ENCODE measurements at regions not wholly inside any gene's neighbourhood (a gene's known extent, or its start where the extent isn't known, plus 50 kb on each side); places are given as distances from the start of the nearest gene placed in this dataset.

GRCh38 chr3:165283328-165283727 lies 87.1 kb upstream of the SLITRK3 start:
- no peaks in the 10 kb centered on the region for H3K9me3 ChIP-seq (replicated peaks; ENCODE audit: control insufficient read depth, low read depth, low read length)

GRCh38 chr3:165279471-165279870 lies 83.3 kb upstream of the SLITRK3 start:
- Histone ChIP-seq H3K4me3 (ENCODE audit: low read length) (no peak overlapping the region), H3K36me3 (ENCODE audit: control insufficient read depth, insufficient read depth, low read length) (no peaks in the 10 kb centered on the region), H3K27me3 (ENCODE audit: control insufficient read depth, insufficient read depth, low read length) (no peaks in the 10 kb centered on the region), H3K27ac (ENCODE audit: low read length) (no peak overlapping the region), H3K4me1 (ENCODE audit: control insufficient read depth, insufficient read depth, low read length) (no peaks in the 10 kb centered on the region), H3K9me3 (replicated peaks; ENCODE audit: control insufficient read depth, low read depth, low read length) (no peaks in the 10 kb centered on the region)
- no CpG with 5 or more reads among the region's 1 CpG for WGBS (ENCODE audit: insufficient coverage)
- no peak for DNase-seq

More at GRCh38 chr3:165283328-165283727, 87.1 kb upstream of the SLITRK3 start:
- Histone ChIP-seq H3K4me1 (ENCODE audit: control insufficient read depth, insufficient read depth, low read length) (no peaks in the 10 kb centered on the region), H3K27me3 (ENCODE audit: control insufficient read depth, insufficient read depth, low read length) (no peaks in the 10 kb centered on the region), H3K27ac (ENCODE audit: low read length) (no peak overlapping the region), H3K36me3 (ENCODE audit: control insufficient read depth, insufficient read depth, low read length) (no peaks in the 10 kb centered on the region), H3K4me3 (ENCODE audit: low read length) (no peak overlapping the region)
- DNase-seq, result no peak
- WGBS (ENCODE audit: insufficient coverage), result 33% methylated on average over 1 of the region's 5 CpGs

- Histone ChIP-seq H3K27me3 (ENCODE audit: control insufficient read depth, insufficient read depth, low read length) (no peaks in the 10 kb centered on the region), H3K4me3 (ENCODE audit: low read length) (no peak overlapping the region), H3K36me3 (ENCODE audit: control insufficient read depth, insufficient read depth, low read length) (no peaks in the 10 kb centered on the region), H3K4me1 (ENCODE audit: control insufficient read depth, insufficient read depth, low read length) (no peaks in the 10 kb centered on the region), H3K27ac (ENCODE audit: low read length) (no peak overlapping the region), H3K9me3 (replicated peaks; ENCODE audit: control insufficient read depth, low read depth, low read length) (no peaks in the 10 kb centered on the region)
- DNase-seq, result no peak
Observed at GRCh38 chr3:165273411-165273810, 77.2 kb upstream of the SLITRK3 start.

GRCh38 chr3:165259541-165260193 lies 63.5 kb upstream of the SLITRK3 start:
- peak; percentile 9 for DNase-seq
- H3K27ac ChIP-seq (ENCODE audit: low read length), result no peak overlapping the region
- no peaks in the 10 kb centered on the region for H3K27me3 ChIP-seq (ENCODE audit: control insufficient read depth, insufficient read depth, low read length)
- H3K36me3 ChIP-seq (ENCODE audit: control insufficient read depth, insufficient read depth, low read length), result no peaks in the 10 kb centered on the region
- H3K9me3 ChIP-seq (replicated peaks; ENCODE audit: control insufficient read depth, low read depth, low read length), result no peaks in the 10 kb centered on the region
- no peaks in the 10 kb centered on the region for H3K4me1 ChIP-seq (ENCODE audit: control insufficient read depth, insufficient read depth, low read length)
- WGBS (ENCODE audit: insufficient coverage), result 17% methylated on average over 1 of the region's 4 CpGs
- H3K4me3 ChIP-seq (ENCODE audit: low read length), result no peak overlapping the region

GRCh38 chr3:165256554-165257065 lies 60.4 kb upstream of the SLITRK3 start:
- Histone ChIP-seq H3K4me3 (ENCODE audit: low read length) (no peak overlapping the region), H3K27me3 (ENCODE audit: control insufficient read depth, insufficient read depth, low read length) (no peaks in the 10 kb centered on the region), H3K9me3 (replicated peaks; ENCODE audit: control insufficient read depth, low read depth, low read length) (no peaks in the 10 kb centered on the region), H3K27ac (ENCODE audit: low read length) (no peak overlapping the region), H3K36me3 (ENCODE audit: control insufficient read depth, insufficient read depth, low read length) (no peaks in the 10 kb centered on the region), H3K4me1 (ENCODE audit: control insufficient read depth, insufficient read depth, low read length) (no peaks in the 10 kb centered on the region)
- no CpG with 5 or more reads among the region's 2 CpGs for WGBS (ENCODE audit: insufficient coverage)
- DNase-seq, result no peak

GRCh38 chr3:165254812-165255211 lies 58.6 kb upstream of the SLITRK3 start:
- Histone ChIP-seq H3K4me1 (ENCODE audit: control insufficient read depth, insufficient read depth, low read length) (no peaks in the 10 kb centered on the region), H3K36me3 (ENCODE audit: control insufficient read depth, insufficient read depth, low read length) (no peaks in the 10 kb centered on the region), H3K27ac (ENCODE audit: low read length) (no peak overlapping the region), H3K27me3 (ENCODE audit: control insufficient read depth, insufficient read depth, low read length) (no peaks in the 10 kb centered on the region), H3K9me3 (replicated peaks; ENCODE audit: control insufficient read depth, low read depth, low read length) (no peaks in the 10 kb centered on the region), H3K4me3 (ENCODE audit: low read length) (no peak overlapping the region)
- peak; percentile 28 for DNase-seq
- WGBS (ENCODE audit: insufficient coverage), result no CpG with 5 or more reads among the region's 1 CpG
